Stomach (tissue), 8 donors: ENCODE measurements at regions not wholly inside any gene's neighbourhood (a gene's known extent, or its start where the extent isn't known, plus 50 kb on each side); places are given as distances from the start of the nearest gene placed in this dataset.

ENCODE experiments used
- DNase-seq, 2 donors: peaks; one replicate each; pipeline versions ENCODE4 v3.0.0 to v3.0.0-alpha.2; 2013 to 2019
- H3K27ac ChIP-seq, 5 donors: fragments of 200-600 bp in 4 of 5; sonication (generic) in 4 of 5; one replicate each; pipeline ENCODE4 v1.5.1; 2013 to 2019; ENCODE audit warnings: mild to moderate bottlenecking in 1 of 5, moderate library complexity in 1 of 5
- H3K27me3 ChIP-seq, 3 donors: fragments of 200-600 bp; sonication (generic); one replicate each; pipeline ENCODE4 v1.5.1; 2017 to 2019; ENCODE audit warnings: mixed run types in 1 of 3
- H3K36me3 ChIP-seq, 4 donors: fragments of 200-600 bp; sonication (generic); 1 replicate in 3 of 4; 2 replicates in 1 of 4; pipeline ENCODE4 v1.5.1; 2016 to 2019
- H3K4me1 ChIP-seq, 4 donors: fragments of 200-600 bp; sonication (generic); one replicate each; pipeline ENCODE4 v1.5.1; 2016 to 2019
- H3K4me3 ChIP-seq, 4 donors: fragments of 200-600 bp; sonication (generic) in 3 of 4; one replicate each; pipeline ENCODE4 v1.5.1; 2016 to 2019; ENCODE audit warnings: mild to moderate bottlenecking in 1 of 4
- H3K9me3 ChIP-seq, 4 donors: fragments of 200-600 bp; sonication (generic); one replicate each; pipeline ENCODE4 v1.5.1; 2016 to 2019
- EP300 ChIP-seq: sonication (generic); formaldehyde crosslinking; IDR thresholded peaks from one replicate; pipeline ENCODE4 v1.6.1; 2017; ENCODE audit warnings: antibody characterized with exemption
- POLR2A ChIP-seq, 4 donors: fragments of 450-650 bp; IDR thresholded peaks; one replicate each; pipeline ENCODE4 v1.6.1; 2016; ENCODE audit warnings: antibody characterized with exemption in 4 of 4, control low read depth in 2 of 4, mild to moderate bottlenecking in 1 of 4, moderate library complexity in 1 of 4
- POLR2AphosphoS5 ChIP-seq, 3 donors: sonication (generic); formaldehyde crosslinking; IDR thresholded peaks; one replicate each; pipeline ENCODE4 v1.6.1; 2016; ENCODE audit warnings: antibody characterized with exemption in 3 of 3
- WGBS, 5 donors: extraction: QIAGEN DNeasy Blood & Tissue Kit in 3 of 5; methylation state at CpG; one replicate each; pipeline versions ENCODE4 v1.1.5 to v1.1.7; 2013 to 2018; 5-methylcytosine and 5-hydroxymethylcytosine counted together
- intact Hi-C: fragments of 100-400 bp; cut with DNase I; formaldehyde crosslinking; loops from one replicate; pipeline ENCODE4 v1.15.1; 2023; ENCODE audit warnings: low total_unique reads
- TF ChIP-seq, protein P1 (sequence below), 7 experiments: fragments of 450-650 bp in 4 of 7; fragments of 200-600 bp in 3 of 7; sonication (generic) in 3 of 7; IDR thresholded peaks; one replicate each; pipeline ENCODE4 v1.5.1; 2016 to 2019; ENCODE audit warnings: antibody characterized with exemption in 7 of 7, control low read depth in 2 of 7, mild to moderate bottlenecking in 1 of 7
- donor health status: healthy with polysubstance abuse.
- donor health status: Bipolar disorder and iron deficiency.
- donor health status: healthy.

DNA sequence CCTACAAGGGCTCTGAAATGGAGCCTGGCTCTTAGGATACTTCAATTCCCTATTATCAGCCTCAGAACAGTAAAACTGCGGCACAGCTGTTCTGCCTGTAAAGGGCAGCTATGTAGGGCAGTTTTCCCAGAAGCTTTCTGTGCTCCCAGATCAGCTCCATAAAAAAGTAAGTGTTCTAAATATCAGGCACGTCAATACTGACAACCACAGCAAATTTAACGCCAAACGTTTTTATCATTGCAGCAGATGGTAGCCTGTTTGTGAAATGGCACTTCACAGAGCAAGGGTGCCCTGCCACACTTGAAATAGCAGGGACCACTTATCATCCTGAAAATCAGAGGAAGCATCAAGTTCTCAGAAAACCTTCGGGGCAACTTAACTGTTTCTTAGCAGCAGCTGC lies 54.8 kb upstream of the PTHLH start:
- DNase-seq: no peak
- WGBS, 5 donors: 41 to 61% (median 56%) methylated on average over 5 of the region's 5 CpGs
- no peak overlapping the region for H3K27ac ChIP-seq
- H3K9me3 ChIP-seq: no peaks in the 10 kb centered on the region
- no peaks in the 10 kb centered on the region for H3K27me3 ChIP-seq
- intact Hi-C loops: no loop called here
- H3K36me3 ChIP-seq: no peaks in the 10 kb centered on the region
- H3K4me3 ChIP-seq: no peak overlapping the region
- TF ChIP-seq, protein P1, sequence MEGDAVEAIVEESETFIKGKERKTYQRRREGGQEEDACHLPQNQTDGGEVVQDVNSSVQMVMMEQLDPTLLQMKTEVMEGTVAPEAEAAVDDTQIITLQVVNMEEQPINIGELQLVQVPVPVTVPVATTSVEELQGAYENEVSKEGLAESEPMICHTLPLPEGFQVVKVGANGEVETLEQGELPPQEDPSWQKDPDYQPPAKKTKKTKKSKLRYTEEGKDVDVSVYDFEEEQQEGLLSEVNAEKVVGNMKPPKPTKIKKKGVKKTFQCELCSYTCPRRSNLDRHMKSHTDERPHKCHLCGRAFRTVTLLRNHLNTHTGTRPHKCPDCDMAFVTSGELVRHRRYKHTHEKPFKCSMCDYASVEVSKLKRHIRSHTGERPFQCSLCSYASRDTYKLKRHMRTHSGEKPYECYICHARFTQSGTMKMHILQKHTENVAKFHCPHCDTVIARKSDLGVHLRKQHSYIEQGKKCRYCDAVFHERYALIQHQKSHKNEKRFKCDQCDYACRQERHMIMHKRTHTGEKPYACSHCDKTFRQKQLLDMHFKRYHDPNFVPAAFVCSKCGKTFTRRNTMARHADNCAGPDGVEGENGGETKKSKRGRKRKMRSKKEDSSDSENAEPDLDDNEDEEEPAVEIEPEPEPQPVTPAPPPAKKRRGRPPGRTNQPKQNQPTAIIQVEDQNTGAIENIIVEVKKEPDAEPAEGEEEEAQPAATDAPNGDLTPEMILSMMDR (IDR thresholded peaks at IDR 0.05): no peak
- no peak for TF ChIP-seq POLR2AphosphoS5 (IDR thresholded peaks at IDR 0.05)
- TF ChIP-seq POLR2A (IDR thresholded peaks at IDR 0.05): no peak
- no peak for TF ChIP-seq EP300
- H3K4me1 ChIP-seq: no peaks in the 10 kb centered on the region

DNA sequence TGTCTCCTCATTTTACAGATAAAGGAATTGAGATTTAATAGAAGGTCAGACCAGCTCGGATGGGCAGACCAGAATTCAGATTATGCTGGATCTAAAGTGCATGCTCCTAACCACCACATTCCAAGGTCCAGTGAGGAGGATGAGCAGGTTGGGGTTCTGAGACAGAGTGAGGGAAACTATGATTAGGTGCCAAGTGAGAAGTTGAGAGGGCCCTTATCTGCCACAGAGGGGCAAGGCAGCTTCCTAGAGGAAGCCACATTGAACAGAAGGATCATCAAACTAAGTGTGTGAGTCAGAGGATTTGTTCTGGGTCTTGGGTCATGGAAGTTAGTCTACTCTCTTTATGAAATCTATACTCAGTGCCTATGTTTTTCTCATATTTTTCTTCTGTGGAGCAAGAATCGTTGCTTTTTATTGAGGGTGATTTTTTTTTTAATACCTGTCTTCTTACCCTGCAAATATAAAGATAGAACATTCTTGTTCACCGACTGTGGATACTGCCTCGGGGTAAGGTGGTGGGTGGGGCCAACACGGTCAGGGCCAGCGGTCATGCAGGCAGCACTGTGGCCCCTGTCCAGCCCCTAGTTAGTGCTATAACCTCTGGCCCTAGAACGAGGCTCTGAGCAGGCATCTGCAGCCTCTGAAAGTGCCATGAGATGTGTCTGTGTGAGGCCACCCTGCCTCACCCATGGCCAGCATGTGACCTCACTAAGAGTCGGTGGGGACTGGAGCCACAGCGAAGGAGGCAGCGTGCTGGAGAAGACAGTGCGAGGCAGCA lies 55.6 kb upstream of the PTHLH start:
- Histone ChIP-seq H3K27ac (no peak overlapping the region), H3K36me3 (no peaks in the 10 kb centered on the region), H3K4me3 (no peak overlapping the region), H3K27me3 (no peaks in the 10 kb centered on the region), H3K9me3 (no peaks in the 10 kb centered on the region), H3K4me1 (no peaks in the 10 kb centered on the region)
- DNase-seq: no peak
- intact Hi-C loops: no loop called here
- TF ChIP-seq EP300 (no peak), POLR2A (IDR thresholded peaks at IDR 0.05) (no peak), POLR2AphosphoS5 (IDR thresholded peaks at IDR 0.05) (no peak)
- TF ChIP-seq, protein P1 (IDR thresholded peaks at IDR 0.05): no peak
- 83 to 92% (median 89%) methylated on average over 11 of the region's 11 CpGs for WGBS, 5 donors

DNA sequence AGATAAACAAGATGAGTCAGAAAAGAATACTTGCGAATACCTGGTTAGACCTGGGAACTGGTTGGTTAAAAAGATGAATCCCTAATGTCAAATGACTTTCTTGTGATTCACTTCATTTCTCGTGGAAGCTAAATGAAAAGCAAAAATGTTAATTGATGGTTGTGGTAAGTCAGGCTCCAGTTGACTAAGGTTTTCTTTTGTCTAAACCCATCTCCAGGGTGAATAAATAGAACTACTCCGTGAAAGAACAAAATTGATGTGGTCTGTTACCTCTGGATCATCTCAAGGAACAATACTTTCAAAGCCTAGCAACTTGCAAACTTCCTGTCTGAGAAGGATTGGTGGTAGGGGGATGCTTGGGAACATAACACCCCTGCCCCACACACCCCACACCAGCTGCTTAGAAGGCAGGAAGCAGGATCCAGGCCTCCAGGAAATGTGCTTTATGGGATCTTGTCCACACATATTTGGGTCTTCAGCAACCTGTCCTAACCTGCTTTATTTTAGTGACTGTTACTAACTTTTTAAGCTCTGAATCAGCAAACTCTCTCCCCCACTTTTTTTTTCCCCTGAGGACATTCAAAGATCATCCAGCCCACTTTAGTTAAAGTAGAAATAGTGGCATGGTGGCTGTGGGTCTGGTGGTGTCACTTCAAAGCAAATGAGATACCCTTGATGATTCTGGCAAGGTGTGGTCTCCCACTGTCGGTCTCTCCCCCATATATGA lies 60.4 kb upstream of the PTHLH start:
- no peak for DNase-seq
- Histone ChIP-seq H3K27ac (no peak overlapping the region), H3K36me3 (no peaks in the 10 kb centered on the region), H3K27me3 (no peaks in the 10 kb centered on the region), H3K4me3 (no peak overlapping the region), H3K4me1 (no peaks in the 10 kb centered on the region), H3K9me3 (no peaks in the 10 kb centered on the region)
- intact Hi-C loops: no loop called here
- 67 to 82% (median 81%) methylated on average over 4 of the region's 4 CpGs for WGBS, 5 donors
- TF ChIP-seq, protein P1 (IDR thresholded peaks at IDR 0.05): no peak
- no peak for TF ChIP-seq EP300
- TF ChIP-seq POLR2A (IDR thresholded peaks at IDR 0.05): no peak
- TF ChIP-seq POLR2AphosphoS5 (IDR thresholded peaks at IDR 0.05): no peak

DNA sequence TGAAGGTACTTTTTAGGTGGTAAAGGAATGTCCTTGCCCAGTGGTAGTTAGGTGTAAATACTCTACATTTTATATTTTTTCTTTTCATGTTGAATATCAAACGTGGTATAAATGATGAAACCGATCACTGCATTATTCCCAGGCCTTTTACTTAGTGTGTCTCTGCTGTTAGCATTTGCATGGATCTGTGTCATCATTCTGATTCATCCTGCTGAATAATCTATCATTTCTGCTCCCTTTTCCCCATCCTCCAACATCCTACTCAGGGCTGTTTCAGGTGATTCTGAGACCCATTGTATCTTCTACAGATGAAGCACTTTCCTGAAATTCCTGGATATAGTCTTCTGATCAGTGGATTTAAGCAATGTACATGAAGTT lies 61.0 kb upstream of the PTHLH start:
- intact Hi-C loops: no loop called here
- no peaks in the 10 kb centered on the region for H3K27me3 ChIP-seq
- H3K4me1 ChIP-seq: no peaks in the 10 kb centered on the region
- H3K4me3 ChIP-seq: no peak overlapping the region
- no peak for TF ChIP-seq POLR2AphosphoS5 (IDR thresholded peaks at IDR 0.05)
- TF ChIP-seq EP300: no peak
- no peak for TF ChIP-seq POLR2A (IDR thresholded peaks at IDR 0.05)
- TF ChIP-seq, protein P1 (IDR thresholded peaks at IDR 0.05): no peak
- H3K27ac ChIP-seq: no peak overlapping the region
- DNase-seq: no peak
- 87 to 98% (median 93%) methylated on average over 2 of the region's 2 CpGs for WGBS, 5 donors
- H3K9me3 ChIP-seq: no peaks in the 10 kb centered on the region
- no peaks in the 10 kb centered on the region for H3K36me3 ChIP-seq
